H1 (cell line): ENCODE measurements at regions not wholly inside any gene's neighbourhood (a gene's known extent, or its start where the extent isn't known, plus 50 kb on each side); places are given as distances from the start of the nearest gene placed in this dataset.

ENCODE experiments used
- CTCF ChIA-PET: fragments of 300-600 bp; sonication (Branson Sonifier 250); formaldehyde crosslinking; loops from one replicate; lab custom pipeline; 2021; ENCODE audit not compliant: partially characterized antibody; lab: Charles Lee
- POLR2A ChIA-PET: fragments of 300-600 bp; sonication (Branson Sonifier 250); formaldehyde crosslinking; loops from one replicate; lab custom pipeline; 2021; ENCODE audit warnings: inconsistent platforms; ENCODE audit not compliant: partially characterized antibody; lab: Charles Lee
- DNase-seq, 2 experiments: peaks; one replicate each; pipeline versions ENCODE4 v3.0.0 to v3.0.0-alpha.2; 2010 to 2022; ENCODE audit warnings: low spot score in 2 of 2, low read depth in 1 of 2, mixed read lengths in 1 of 2
- FAIRE-seq: peaks from 2 replicates; lab custom pipeline; 2011; peaks lifted over from hg19 to GRCh38; lab: Jason Lieb, UNC
- H2AFZ ChIP-seq: 2 replicates; pipeline ENCODE4 v1.8.1; 2012; ENCODE audit warnings: low read length, inconsistent platforms
- H2AK5ac ChIP-seq: 2 replicates; pipeline ENCODE4 v1.6.1; 2013; ENCODE audit warnings: low read depth, low read length
- H2BK120ac ChIP-seq: replicated peaks from 2 replicates; pipeline ENCODE3; 2013; ENCODE audit warnings: low read depth, low read length, inconsistent platforms
- H2BK12ac ChIP-seq: 2 replicates; pipeline ENCODE4 v1.6.1; 2013; ENCODE audit warnings: low read depth, low read length
- H2BK15ac ChIP-seq: 2 replicates; pipeline ENCODE4 v1.6.1; 2013; ENCODE audit warnings: low read length
- H2BK20ac ChIP-seq: 2 replicates; pipeline ENCODE4 v1.6.1; 2013; ENCODE audit warnings: low read length
- H2BK5ac ChIP-seq: 2 replicates; pipeline ENCODE4 v1.6.1; 2013; ENCODE audit warnings: low read depth, low read length
- H3K14ac ChIP-seq: 2 replicates; pipeline ENCODE4 v1.6.1; 2013; ENCODE audit warnings: inconsistent platforms; ENCODE audit not compliant: insufficient read length
- H3K18ac ChIP-seq: 2 replicates; pipeline ENCODE4 v1.6.1; 2013; ENCODE audit warnings: low read length; ENCODE audit errors: extremely low read depth
- H3K23ac ChIP-seq: 2 replicates; pipeline ENCODE4 v1.6.1; 2013; ENCODE audit warnings: inconsistent platforms; ENCODE audit not compliant: insufficient read length
- H3K23me2 ChIP-seq: 2 replicates; pipeline ENCODE4 v1.6.1; 2013; ENCODE audit warnings: low read depth, low read length
- H3K27ac ChIP-seq: 2 replicates; pipeline ENCODE4 v1.6.1; 2011; ENCODE audit warnings: low read depth, low read length, inconsistent platforms
- H3K27me3 ChIP-seq, 4 experiments: replicated peaks in 1 of 4; 1 replicate in 1 of 4; 2 replicates in 3 of 4; pipeline versions ENCODE4 v1.6.1 to v1.8.1; 2011 to 2013; ENCODE audit warnings: low read length in 3 of 4, mild to moderate bottlenecking in 3 of 4, inconsistent platforms in 2 of 4, mixed read lengths in 2 of 4, moderate library complexity in 1 of 4; ENCODE audit not compliant: control insufficient read depth in 3 of 4, insufficient read depth in 3 of 4; ENCODE audit errors: extremely low read depth in 1 of 4
- H3K36me3 ChIP-seq, 4 experiments: 2 replicates each; pipeline versions ENCODE4 v1.6.1 to v1.8.1; 2011 to 2013; ENCODE audit warnings: mild to moderate bottlenecking in 4 of 4, low read length in 3 of 4, moderate library complexity in 2 of 4, control low read depth in 1 of 4, inconsistent platforms in 1 of 4; ENCODE audit not compliant: insufficient read depth in 4 of 4, control insufficient read depth in 2 of 4
- H3K4ac ChIP-seq: replicated peaks from 2 replicates; pipeline ENCODE3; 2013; ENCODE audit warnings: low read length, low read depth, mixed read lengths, inconsistent platforms; ENCODE audit not compliant: insufficient read length
- H3K4me1 ChIP-seq, 4 experiments: replicated peaks in 1 of 4; 1 replicate in 1 of 4; 2 replicates in 3 of 4; pipeline versions ENCODE4 v1.6.1 to v1.8.1; 2011 to 2013; ENCODE audit warnings: low read length in 3 of 4, inconsistent platforms in 2 of 4, mixed read lengths in 1 of 4; ENCODE audit not compliant: insufficient read depth in 4 of 4, control insufficient read depth in 3 of 4
- H3K4me2 ChIP-seq, 2 experiments: 2 replicates each; pipeline versions ENCODE4 v1.6.1 to v1.8.1; 2011 to 2013; ENCODE audit warnings: low read depth in 2 of 2, low read length in 2 of 2, control low read depth in 1 of 2, inconsistent platforms in 1 of 2, mild to moderate bottlenecking in 1 of 2; ENCODE audit not compliant: insufficient read depth in 1 of 2
- H3K4me3 ChIP-seq, 4 experiments: fragments of 200-600, 300-600 bp in 1 of 4; sonication (generic), shearing (Covaris generic), sonication (Bioruptor Twin) in 1 of 4; 2 replicates each; pipeline versions ENCODE4 v1.5.1 to v1.8.1; 2011 to 2016; ENCODE audit warnings: low read length in 4 of 4, low read depth in 3 of 4, control low read depth in 2 of 4, inconsistent platforms in 2 of 4, mild to moderate bottlenecking in 2 of 4, mixed read lengths in 1 of 4, moderate library complexity in 1 of 4; ENCODE audit not compliant: insufficient read depth in 2 of 4; ENCODE audit errors: extremely low read depth in 1 of 4
- H3K56ac ChIP-seq: replicated peaks from 2 replicates; pipeline ENCODE3; 2013; ENCODE audit warnings: low read depth, mild to moderate bottlenecking, mixed read lengths, low read length, inconsistent platforms; ENCODE audit not compliant: insufficient read length
- H3K79me1 ChIP-seq: 2 replicates; pipeline ENCODE4 v1.6.1; 2013; ENCODE audit warnings: low read depth, low read length, control low read depth
- H3K79me2 ChIP-seq, 2 experiments: 2 replicates each; pipeline versions ENCODE4 v1.6.1 to v1.8.1; 2012 to 2013; ENCODE audit warnings: low read length in 2 of 2, mild to moderate bottlenecking in 2 of 2, inconsistent platforms in 1 of 2; ENCODE audit not compliant: insufficient read depth in 2 of 2, control insufficient read depth in 1 of 2
- H3K9ac ChIP-seq, 4 experiments: replicated peaks in 1 of 4; 1 replicate in 1 of 4; 2 replicates in 3 of 4; pipeline versions ENCODE4 v1.6.1 to v1.8.1; 2011 to 2013; ENCODE audit warnings: low read depth in 3 of 4, low read length in 3 of 4, control low read depth in 2 of 4, mild to moderate bottlenecking in 2 of 4, moderate library complexity in 2 of 4, inconsistent platforms in 1 of 4; ENCODE audit errors: extremely low read depth in 1 of 4
- H3K9me3 ChIP-seq, 2 experiments: 2 replicates each; pipeline versions ENCODE4 v1.6.1 to v1.8.1; 2012 to 2013; ENCODE audit warnings: mild to moderate bottlenecking in 2 of 2, moderate library complexity in 2 of 2, control low read depth in 1 of 2, inconsistent platforms in 1 of 2, low read depth in 1 of 2, low read length in 1 of 2, mixed read lengths in 1 of 2; ENCODE audit not compliant: insufficient read depth in 2 of 2
- H4K20me1 ChIP-seq, 2 experiments: replicated peaks in 1 of 2; 2 replicates each; pipeline versions ENCODE3 to v1.8.1; 2011 to 2013; ENCODE audit warnings: inconsistent platforms in 2 of 2, low read length in 2 of 2, mild to moderate bottlenecking in 1 of 2; ENCODE audit not compliant: insufficient read depth in 2 of 2, control insufficient read depth in 1 of 2
- H4K5ac ChIP-seq: 2 replicates; pipeline ENCODE4 v1.6.1; 2013; ENCODE audit warnings: low read length, low read depth, mixed read lengths, inconsistent platforms; ENCODE audit not compliant: insufficient read length
- H4K8ac ChIP-seq: 2 replicates; pipeline ENCODE4 v1.8.0; 2013; ENCODE audit warnings: mild to moderate bottlenecking, moderate library complexity, low read length, inconsistent platforms; ENCODE audit not compliant: insufficient read depth; ENCODE audit errors: extremely low read depth
- H4K91ac ChIP-seq: replicated peaks from 2 replicates; pipeline ENCODE3; 2013; ENCODE audit warnings: low read length, mixed read lengths, inconsistent platforms; ENCODE audit not compliant: insufficient read length
- BACH1 ChIP-seq: IDR thresholded peaks from 2 replicates; pipeline ENCODE4 v1.6.1; 2012; ENCODE audit warnings: low read length, improper control_type of control experiment
- CBX5 ChIP-seq: fragments of 300-800, 300-1000 bp; sonication (generic); IDR thresholded peaks from 2 replicates; pipeline ENCODE4 v1.7.1; 2016; ENCODE audit warnings: antibody characterized with exemption, low read length, low read depth
- CHD2 ChIP-seq: IDR thresholded peaks from 2 replicates; pipeline ENCODE4 v1.6.1; 2012; ENCODE audit warnings: low read length, improper control_type of control experiment
- CTBP2 ChIP-seq: IDR thresholded peaks from 2 replicates; pipeline ENCODE4 v1.7.0; 2011; ENCODE audit warnings: borderline replicate concordance, mild to moderate bottlenecking, moderate library complexity, mixed read lengths, low read length; ENCODE audit not compliant: insufficient read depth, insufficient read length
- EP300 ChIP-seq, 2 experiments: IDR thresholded peaks; 1 replicate in 1 of 2; 2 replicates in 1 of 2; pipeline ENCODE4 v1.6.1; 2011 to 2012; ENCODE audit warnings: low read depth in 2 of 2, low read length in 2 of 2, mild to moderate bottlenecking in 2 of 2, borderline replicate concordance in 1 of 2, inconsistent platforms in 1 of 2, moderate library complexity in 1 of 2
- KDM1A ChIP-seq: fragments of 200-600, 300-600 bp; sonication (generic); IDR thresholded peaks from 2 replicates; pipeline ENCODE4 v1.7.1; 2016; ENCODE audit warnings: mild to moderate bottlenecking, low read length, borderline replicate concordance
- KDM5A ChIP-seq: fragments of 200-600 bp; IDR thresholded peaks from 2 replicates; pipeline ENCODE4 v1.7.1; 2012; ENCODE audit warnings: mild to moderate bottlenecking, low read length, inconsistent platforms, mixed read lengths
- NRF1 ChIP-seq: IDR thresholded peaks from 2 replicates; pipeline ENCODE4 v1.6.1; 2011; ENCODE audit warnings: mild to moderate bottlenecking, low read depth, low read length, improper control_type of control experiment
- SP2 ChIP-seq: IDR thresholded peaks from 2 replicates; pipeline ENCODE4 v1.6.1; 2012; ENCODE audit warnings: mild to moderate bottlenecking, low read length, inconsistent platforms
- TBP ChIP-seq: IDR thresholded peaks from 2 replicates; pipeline ENCODE4 v1.6.1; 2011; ENCODE audit warnings: low read depth, low read length, improper control_type of control experiment
- WGBS, 2 experiments: shearing (Covaris generic) in 1 of 2; methylation state at CpG; one replicate each; pipeline versions ENCODE4 v1.1.6 to v1.1.7; 2013 to 2015; ENCODE audit warnings: low lambda C conversion rate in 2 of 2, mixed read lengths in 2 of 2, inconsistent platforms in 1 of 2, low coverage in 1 of 2, missing lambda C conversion rate in 1 of 2; ENCODE audit not compliant: insufficient replicate concordance in 2 of 2, insufficient coverage in 1 of 2, insufficient read length in 1 of 2; ENCODE audit errors: extremely low coverage in 1 of 2, missing lambda C conversion rate in 1 of 2; 5-methylcytosine and 5-hydroxymethylcytosine counted together
- TF ChIP-seq, protein P1 (sequence below): IDR thresholded peaks from 2 replicates; pipeline ENCODE4 v1.6.1; 2012; ENCODE audit warnings: inconsistent platforms
- TF ChIP-seq, protein P2 (sequence below), 3 experiments: IDR thresholded peaks; 1 replicate in 2 of 3; 2 replicates in 1 of 3; pipeline versions ENCODE4 v1.5.1 to v1.6.1; 2011; ENCODE audit warnings: low read length in 3 of 3, mild to moderate bottlenecking in 3 of 3, inconsistent platforms in 2 of 3, low read depth in 1 of 3, moderate library complexity in 1 of 3; ENCODE audit not compliant: insufficient read depth in 1 of 3; ENCODE audit errors: control extremely low read depth in 1 of 3

DNA sequence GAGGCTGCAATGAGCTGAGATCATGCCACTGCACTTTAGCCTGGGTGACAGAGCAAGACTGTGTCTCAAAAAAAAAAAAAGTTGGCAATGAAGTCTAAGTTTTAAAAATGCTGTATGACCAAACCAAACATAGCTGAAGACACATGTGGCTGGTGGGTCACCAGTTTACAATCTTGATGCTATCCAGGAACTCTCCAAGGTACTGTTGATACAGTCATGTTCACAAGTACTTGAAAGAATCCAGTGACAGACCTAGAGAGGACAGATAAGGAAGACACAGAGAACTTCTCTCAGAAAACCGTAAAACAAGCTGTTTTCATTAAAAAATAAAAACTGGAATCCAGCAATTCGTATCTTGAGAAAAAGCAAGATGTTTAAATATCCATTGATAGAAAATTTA, 95.7 kb downstream of the ACTBL2 start:
- H3K36me3 ChIP-seq, result no peaks in the 10 kb centered on the region
- no peak overlapping the region for H3K23ac ChIP-seq
- H2AK5ac ChIP-seq, result no peak overlapping the region
- no peak overlapping the region for H4K91ac ChIP-seq
- CTCF ChIA-PET, result interaction anchor here (0.5 kb wide), 1 partner anchor 1091 kb away, joined by 4 read pairs; no protein-coding TSS in a partner anchor
- H2BK20ac ChIP-seq, result no peak overlapping the region
- no peaks in the 10 kb centered on the region for H3K79me1 ChIP-seq
- H2BK120ac ChIP-seq, result no peak overlapping the region
- no peak overlapping the region for H3K9ac ChIP-seq
- H3K4me3 ChIP-seq, result no peak overlapping the region
- H3K4me2 ChIP-seq, result no peak overlapping the region
- no peak overlapping the region for H4K8ac ChIP-seq
- no peaks in the 10 kb centered on the region for H3K9me3 ChIP-seq
- H3K56ac ChIP-seq, result no peak overlapping the region
- H2BK12ac ChIP-seq, result no peak overlapping the region
- no peak overlapping the region for H2BK15ac ChIP-seq
- H2BK5ac ChIP-seq, result no peak overlapping the region
- DNase-seq, result no peak
- no peak overlapping the region for H3K4ac ChIP-seq
- no peaks in the 10 kb centered on the region for H3K27me3 ChIP-seq
- POLR2A ChIA-PET, result no interaction called here
- no peak overlapping the region for H3K27ac ChIP-seq
- WGBS, 2 experiments, result 84% methylated on average over 2 of the region's 2 CpGs; no CpG with 5 or more reads in 1 of the 2 experiments
- no peak overlapping the region for H4K5ac ChIP-seq
- no peaks in the 10 kb centered on the region for H3K4me1 ChIP-seq
- H3K18ac ChIP-seq, result no peak overlapping the region
- no peaks in the 10 kb centered on the region for H4K20me1 ChIP-seq
- H3K14ac ChIP-seq, result no peak overlapping the region
- no peaks in the 10 kb centered on the region for H3K23me2 ChIP-seq
- H2AFZ ChIP-seq, result no peak overlapping the region
- H3K79me2 ChIP-seq, result no peaks in the 10 kb centered on the region
- no peak for FAIRE-seq
- TF ChIP-seq EP300 (IDR thresholded peaks at IDR 0.05; ENCODE audit: borderline replicate concordance in 1 of 2, low read depth in 2 of 2, low read length in 2 of 2), result no peak
- TF ChIP-seq KDM5A, result no peak
- TF ChIP-seq, protein P1, sequence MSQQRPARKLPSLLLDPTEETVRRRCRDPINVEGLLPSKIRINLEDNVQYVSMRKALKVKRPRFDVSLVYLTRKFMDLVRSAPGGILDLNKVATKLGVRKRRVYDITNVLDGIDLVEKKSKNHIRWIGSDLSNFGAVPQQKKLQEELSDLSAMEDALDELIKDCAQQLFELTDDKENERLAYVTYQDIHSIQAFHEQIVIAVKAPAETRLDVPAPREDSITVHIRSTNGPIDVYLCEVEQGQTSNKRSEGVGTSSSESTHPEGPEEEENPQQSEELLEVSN, result no peak
- TF ChIP-seq NRF1, result no peak
- no peak for TF ChIP-seq CHD2
- no peak for TF ChIP-seq SP2
- TF ChIP-seq KDM1A, result no peak
- TF ChIP-seq CTBP2, result no peak
- no peak for TF ChIP-seq BACH1
- TF ChIP-seq CBX5, result no peak
- TF ChIP-seq, protein P2, sequence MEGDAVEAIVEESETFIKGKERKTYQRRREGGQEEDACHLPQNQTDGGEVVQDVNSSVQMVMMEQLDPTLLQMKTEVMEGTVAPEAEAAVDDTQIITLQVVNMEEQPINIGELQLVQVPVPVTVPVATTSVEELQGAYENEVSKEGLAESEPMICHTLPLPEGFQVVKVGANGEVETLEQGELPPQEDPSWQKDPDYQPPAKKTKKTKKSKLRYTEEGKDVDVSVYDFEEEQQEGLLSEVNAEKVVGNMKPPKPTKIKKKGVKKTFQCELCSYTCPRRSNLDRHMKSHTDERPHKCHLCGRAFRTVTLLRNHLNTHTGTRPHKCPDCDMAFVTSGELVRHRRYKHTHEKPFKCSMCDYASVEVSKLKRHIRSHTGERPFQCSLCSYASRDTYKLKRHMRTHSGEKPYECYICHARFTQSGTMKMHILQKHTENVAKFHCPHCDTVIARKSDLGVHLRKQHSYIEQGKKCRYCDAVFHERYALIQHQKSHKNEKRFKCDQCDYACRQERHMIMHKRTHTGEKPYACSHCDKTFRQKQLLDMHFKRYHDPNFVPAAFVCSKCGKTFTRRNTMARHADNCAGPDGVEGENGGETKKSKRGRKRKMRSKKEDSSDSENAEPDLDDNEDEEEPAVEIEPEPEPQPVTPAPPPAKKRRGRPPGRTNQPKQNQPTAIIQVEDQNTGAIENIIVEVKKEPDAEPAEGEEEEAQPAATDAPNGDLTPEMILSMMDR (IDR thresholded peaks at IDR 0.05; ENCODE audit: control extremely low read depth in 1 of 3, insufficient read depth in 1 of 3, low read depth in 1 of 3, low read length in 3 of 3), result no peak
- no peak for TF ChIP-seq TBP
